SK-N-SH (cell line): ENCODE measurements at regions not wholly inside any gene's neighbourhood (a gene's known extent, or its start where the extent isn't known, plus 50 kb on each side); places are given as distances from the start of the nearest gene placed in this dataset.

Experiments used
- TF ChIP-seq, protein P1 (sequence below): IDR thresholded peaks from 2 replicates; pipeline ENCODE4 v1.4.0; 2012; ENCODE audit warnings: low read depth
- TF ChIP-seq, protein P2 (sequence below): fragments of 200-600 bp; sonication (generic); IDR thresholded peaks from 2 replicates; pipeline ENCODE4 v1.6.1; 2017; ENCODE audit warnings: antibody characterized with exemption, mild to moderate bottlenecking, moderate library complexity

DNA sequence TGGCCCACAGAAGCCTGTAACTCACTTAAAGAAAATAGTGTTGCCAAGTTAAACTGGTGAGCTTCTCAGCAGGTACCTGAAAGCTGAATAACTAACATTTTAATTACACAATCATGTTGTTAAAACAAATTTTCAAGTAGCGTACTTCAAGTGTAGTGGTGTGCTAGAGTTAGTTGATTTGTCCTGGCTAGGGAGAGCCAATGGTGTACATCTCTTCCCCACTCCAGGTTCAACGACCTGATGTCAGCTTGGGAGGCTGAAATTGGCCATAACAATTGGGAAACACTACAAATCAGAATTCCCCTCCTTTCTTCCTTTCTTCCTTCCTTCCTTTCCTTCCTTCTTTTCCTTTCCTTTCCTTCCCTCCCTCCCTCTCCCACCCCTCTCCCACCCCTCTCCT, 295.3 kb upstream of the SLC24A2 start:
- TF ChIP-seq, protein P1, sequence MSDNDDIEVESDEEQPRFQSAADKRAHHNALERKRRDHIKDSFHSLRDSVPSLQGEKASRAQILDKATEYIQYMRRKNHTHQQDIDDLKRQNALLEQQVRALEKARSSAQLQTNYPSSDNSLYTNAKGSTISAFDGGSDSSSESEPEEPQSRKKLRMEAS = no peak
- TF ChIP-seq, protein P2, sequence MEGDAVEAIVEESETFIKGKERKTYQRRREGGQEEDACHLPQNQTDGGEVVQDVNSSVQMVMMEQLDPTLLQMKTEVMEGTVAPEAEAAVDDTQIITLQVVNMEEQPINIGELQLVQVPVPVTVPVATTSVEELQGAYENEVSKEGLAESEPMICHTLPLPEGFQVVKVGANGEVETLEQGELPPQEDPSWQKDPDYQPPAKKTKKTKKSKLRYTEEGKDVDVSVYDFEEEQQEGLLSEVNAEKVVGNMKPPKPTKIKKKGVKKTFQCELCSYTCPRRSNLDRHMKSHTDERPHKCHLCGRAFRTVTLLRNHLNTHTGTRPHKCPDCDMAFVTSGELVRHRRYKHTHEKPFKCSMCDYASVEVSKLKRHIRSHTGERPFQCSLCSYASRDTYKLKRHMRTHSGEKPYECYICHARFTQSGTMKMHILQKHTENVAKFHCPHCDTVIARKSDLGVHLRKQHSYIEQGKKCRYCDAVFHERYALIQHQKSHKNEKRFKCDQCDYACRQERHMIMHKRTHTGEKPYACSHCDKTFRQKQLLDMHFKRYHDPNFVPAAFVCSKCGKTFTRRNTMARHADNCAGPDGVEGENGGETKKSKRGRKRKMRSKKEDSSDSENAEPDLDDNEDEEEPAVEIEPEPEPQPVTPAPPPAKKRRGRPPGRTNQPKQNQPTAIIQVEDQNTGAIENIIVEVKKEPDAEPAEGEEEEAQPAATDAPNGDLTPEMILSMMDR = no peak
